Endothelial cell of umbilical vein (primary cell): ENCODE measurements at regions not wholly inside any gene's neighbourhood (a gene's known extent, or its start where the extent isn't known, plus 50 kb on each side); places are given as distances from the start of the nearest gene placed in this dataset.

Experiments
- BruUV-seq: library from RNA; stranded (reverse); fragments of 400-500 nt; replicated peaks from 2 replicates; lab custom pipeline; 2021; lab: Mats Ljungman, UMichigan
- CTCF ChIA-PET: fragments of 300-600, 350-600 bp; sonication (Branson Sonifier 250); formaldehyde crosslinking; loops from one replicate; lab custom pipeline; 2021; ENCODE audit warnings: antibody characterized with exemption, inconsistent platforms; lab: Charles Lee
- POLR2A ChIA-PET: fragments of 300-600, 350-600 bp; sonication (Branson Sonifier 250); formaldehyde crosslinking; loops from one replicate; lab custom pipeline; 2021; ENCODE audit warnings: antibody characterized with exemption, inconsistent platforms; lab: Charles Lee
- DNase-seq: peaks from one replicate; pipeline ENCODE4 v3.0.0-alpha.2; 2011; ENCODE audit warnings: low read depth, low spot score
- FAIRE-seq: peaks from 2 replicates; lab custom pipeline; 2011; peaks lifted over from hg19 to GRCh38; lab: Jason Lieb, UNC
- H2AFZ ChIP-seq: 2 replicates; pipeline ENCODE4 v1.6.0; 2012; ENCODE audit warnings: low read depth, low read length, control low read depth, inconsistent platforms
- H3K27ac ChIP-seq: 2 replicates; pipeline ENCODE4 v1.5.1; 2011; ENCODE audit warnings: low read depth, mild to moderate bottlenecking, control low read depth, low read length, moderate library complexity; ENCODE audit not compliant: insufficient read depth
- H3K27me3 ChIP-seq, 2 experiments: 2 replicates each; pipeline versions ENCODE4 v1.6.0 to v1.6.1; 2011; ENCODE audit warnings: low read length in 2 of 2, mixed read lengths in 1 of 2; ENCODE audit not compliant: control insufficient read depth in 2 of 2, insufficient read depth in 2 of 2
- H3K36me3 ChIP-seq, 2 experiments: 2 replicates in 1 of 2; 3 replicates in 1 of 2; pipeline ENCODE4 v1.5.1; 2011; ENCODE audit warnings: low read length in 2 of 2, mild to moderate bottlenecking in 1 of 2, moderate library complexity in 1 of 2; ENCODE audit not compliant: control insufficient read depth in 2 of 2, insufficient read depth in 2 of 2; ENCODE audit errors: extremely low read depth in 1 of 2
- H3K4me1 ChIP-seq: 3 replicates; pipeline ENCODE4 v1.5.1; 2011; ENCODE audit warnings: mild to moderate bottlenecking, low read length; ENCODE audit not compliant: control insufficient read depth, insufficient read depth; ENCODE audit errors: extremely low read depth
- H3K4me2 ChIP-seq: 2 replicates; pipeline ENCODE4 v1.6.1; 2011; ENCODE audit warnings: low read length, control low read depth, mixed read lengths; ENCODE audit not compliant: insufficient read depth
- H3K4me3 ChIP-seq, 3 experiments: fragments of 200-600 bp in 1 of 3; sonication (generic), shearing (Covaris generic) in 1 of 3; replicated peaks in 1 of 3; 2 replicates each; pipeline ENCODE4 v1.5.1; 2011 to 2016; ENCODE audit warnings: control low read depth in 3 of 3, low read length in 3 of 3, mild to moderate bottlenecking in 2 of 3, inconsistent platforms in 1 of 3, low read depth in 1 of 3, moderate library complexity in 1 of 3; ENCODE audit not compliant: insufficient read depth in 1 of 3
- H3K79me2 ChIP-seq: 2 replicates; pipeline ENCODE4 v1.6.0; 2012; ENCODE audit warnings: low read length, inconsistent platforms; ENCODE audit not compliant: control insufficient read depth, insufficient read depth
- H3K9ac ChIP-seq: replicated peaks from 2 replicates; pipeline ENCODE3; 2011; ENCODE audit warnings: low read length, control low read depth; ENCODE audit not compliant: insufficient read depth; ENCODE audit errors: extremely low read depth
- H3K9me1 ChIP-seq: replicated peaks from 3 replicates; pipeline ENCODE4 v1.6.0; 2011; ENCODE audit warnings: mild to moderate bottlenecking, low read length; ENCODE audit not compliant: control insufficient read depth, insufficient read depth; ENCODE audit errors: extremely low read depth
- H3K9me3 ChIP-seq: replicated peaks from 2 replicates; pipeline ENCODE4 v1.5.1; 2012; ENCODE audit warnings: low read length, inconsistent platforms; ENCODE audit not compliant: control insufficient read depth, insufficient read depth
- H4K20me1 ChIP-seq: replicated peaks from 2 replicates; pipeline ENCODE3; 2011; ENCODE audit warnings: mild to moderate bottlenecking, low read length; ENCODE audit not compliant: control insufficient read depth, insufficient read depth; ENCODE audit errors: extremely low read depth
- FOS ChIP-seq: IDR thresholded peaks from 2 replicates; pipeline ENCODE4 v1.6.1; 2011; ENCODE audit warnings: mild to moderate bottlenecking, low read length, moderate library complexity, borderline replicate concordance; ENCODE audit not compliant: insufficient read depth
- GATA2 ChIP-seq: IDR thresholded peaks from 2 replicates; pipeline ENCODE4 v1.7.0; 2011; ENCODE audit warnings: low read depth, mild to moderate bottlenecking, moderate library complexity, mixed read lengths, low read length; ENCODE audit not compliant: insufficient read length, insufficient read depth
- JUN ChIP-seq: IDR thresholded peaks from 2 replicates; pipeline ENCODE4 v1.6.1; 2011; ENCODE audit warnings: borderline replicate concordance, low read depth; ENCODE audit not compliant: insufficient read length, insufficient read depth
- POLR2A ChIP-seq: IDR thresholded peaks from 2 replicates; pipeline ENCODE4 v1.6.1; 2012; ENCODE audit warnings: low read depth, mild to moderate bottlenecking, control low read depth, low read length
- POLR2AphosphoS5 ChIP-seq: IDR thresholded peaks from 2 replicates; pipeline ENCODE4 v1.6.1; 2012; ENCODE audit warnings: low read depth, mild to moderate bottlenecking, control low read depth, low read length, moderate library complexity; ENCODE audit not compliant: insufficient read depth
- dilution Hi-C: fragments of 300-500 bp; cut with MboI; formaldehyde crosslinking; loops from one replicate; pipeline ENCODE4 v1.15.0; 2019; ENCODE audit warnings: low sequenced_read_pairs; ENCODE audit not compliant: extremely low pct_ligation_motif_present
- intact Hi-C: fragments of 100-400 bp; cut with micrococcal nuclease; formaldehyde crosslinking; loops from one replicate; pipeline ENCODE4 v1.10.0; 2022
- TF ChIP-seq, protein P1 (sequence below), 2 donors: IDR thresholded peaks; 1 replicate in 1 of 2; 2 replicates in 1 of 2; pipeline ENCODE4 v1.5.1; 2011; ENCODE audit warnings: low read length in 2 of 2, mild to moderate bottlenecking in 2 of 2, moderate library complexity in 2 of 2, control low read depth in 1 of 2, inconsistent platforms in 1 of 2, low read depth in 1 of 2; ENCODE audit not compliant: insufficient read depth in 1 of 2; ENCODE audit errors: extremely low read depth in 1 of 2
- TF ChIP-seq, protein P2 (sequence below): IDR thresholded peaks from 2 replicates; pipeline ENCODE4 v1.6.1; 2011; ENCODE audit not compliant: insufficient read depth, insufficient read length

DNA sequence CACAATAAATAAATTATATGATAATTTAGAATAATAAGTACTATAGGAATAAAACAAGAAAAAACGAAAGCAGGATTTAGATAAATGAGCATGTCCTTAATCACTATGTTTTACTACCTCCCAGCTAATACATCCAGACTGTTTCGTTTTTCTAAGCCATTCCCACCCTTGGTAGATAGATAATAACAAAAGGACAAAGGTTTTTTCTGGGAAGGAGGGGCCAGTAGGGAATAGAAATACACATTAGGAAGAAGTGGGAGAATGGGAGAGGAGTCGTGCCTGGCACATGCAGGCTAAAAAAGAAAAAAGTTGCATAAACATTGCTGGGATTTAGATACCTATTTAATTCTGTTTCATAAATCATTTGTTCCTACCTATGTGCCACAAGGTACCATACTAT lies 97.1 kb downstream of the MTX3 start:
- TF ChIP-seq, protein P1, sequence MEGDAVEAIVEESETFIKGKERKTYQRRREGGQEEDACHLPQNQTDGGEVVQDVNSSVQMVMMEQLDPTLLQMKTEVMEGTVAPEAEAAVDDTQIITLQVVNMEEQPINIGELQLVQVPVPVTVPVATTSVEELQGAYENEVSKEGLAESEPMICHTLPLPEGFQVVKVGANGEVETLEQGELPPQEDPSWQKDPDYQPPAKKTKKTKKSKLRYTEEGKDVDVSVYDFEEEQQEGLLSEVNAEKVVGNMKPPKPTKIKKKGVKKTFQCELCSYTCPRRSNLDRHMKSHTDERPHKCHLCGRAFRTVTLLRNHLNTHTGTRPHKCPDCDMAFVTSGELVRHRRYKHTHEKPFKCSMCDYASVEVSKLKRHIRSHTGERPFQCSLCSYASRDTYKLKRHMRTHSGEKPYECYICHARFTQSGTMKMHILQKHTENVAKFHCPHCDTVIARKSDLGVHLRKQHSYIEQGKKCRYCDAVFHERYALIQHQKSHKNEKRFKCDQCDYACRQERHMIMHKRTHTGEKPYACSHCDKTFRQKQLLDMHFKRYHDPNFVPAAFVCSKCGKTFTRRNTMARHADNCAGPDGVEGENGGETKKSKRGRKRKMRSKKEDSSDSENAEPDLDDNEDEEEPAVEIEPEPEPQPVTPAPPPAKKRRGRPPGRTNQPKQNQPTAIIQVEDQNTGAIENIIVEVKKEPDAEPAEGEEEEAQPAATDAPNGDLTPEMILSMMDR (IDR thresholded peaks at IDR 0.05; ENCODE audit: extremely low read depth in 1 of 2, insufficient read depth in 1 of 2, low read depth in 1 of 2, low read length in 2 of 2) = no peak
- no peak for TF ChIP-seq POLR2A
- TF ChIP-seq POLR2AphosphoS5 = no peak
- BruUV-seq = no TSS peak
- Histone ChIP-seq H3K9me1 (no peaks in the 10 kb centered on the region), H3K4me1 (no peaks in the 10 kb centered on the region), H3K9me3 (no peaks in the 10 kb centered on the region), H4K20me1 (no peaks in the 10 kb centered on the region), H3K4me2 (no peak overlapping the region), H2AFZ (no peak overlapping the region), H3K9ac (no peak overlapping the region), H3K27me3 (no peaks in the 10 kb centered on the region), H3K4me3 (no peak overlapping the region), H3K79me2 (no peaks in the 10 kb centered on the region), H3K27ac (no peak overlapping the region), H3K36me3 (no peaks in the 10 kb centered on the region)
- ChIA-PET CTCF (no interaction called here), POLR2A (no interaction called here)
- DNase-seq = no peak
- FAIRE-seq = no peak
- intact Hi-C loops = no loop called here
- dilution Hi-C loops = no loop called here

DNA sequence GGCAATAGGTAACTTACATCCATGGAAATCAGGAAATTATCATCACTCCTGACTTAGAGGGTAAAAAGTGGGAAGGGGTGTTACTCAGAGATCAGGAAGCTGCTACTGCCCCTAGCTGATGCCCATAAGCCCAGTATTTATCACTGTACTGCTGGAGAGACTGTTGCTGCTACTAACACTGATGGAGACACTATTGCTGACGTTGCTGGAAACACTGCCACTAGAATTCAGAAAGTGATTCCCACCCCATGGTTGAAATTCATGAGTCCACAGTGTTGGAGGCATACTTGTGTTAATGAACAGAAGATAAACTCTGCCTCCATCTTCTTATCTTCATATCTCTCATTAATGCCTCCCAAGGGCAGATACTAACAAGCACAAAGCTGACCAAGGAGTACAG lies 97.6 kb downstream of the MTX3 start:
- POLR2A ChIA-PET = no interaction called here
- TF ChIP-seq FOS = no peak
- TF ChIP-seq JUN = no peak
- TF ChIP-seq, protein P2, sequence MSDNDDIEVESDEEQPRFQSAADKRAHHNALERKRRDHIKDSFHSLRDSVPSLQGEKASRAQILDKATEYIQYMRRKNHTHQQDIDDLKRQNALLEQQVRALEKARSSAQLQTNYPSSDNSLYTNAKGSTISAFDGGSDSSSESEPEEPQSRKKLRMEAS = no peak
- no peak for TF ChIP-seq GATA2
- TF ChIP-seq POLR2A = no peak
- dilution Hi-C loops = no loop called here

More for the DNA sequence above, 97.6 kb downstream of the MTX3 start:
- DNase-seq (no peak), FAIRE-seq (no peak)
- Histone ChIP-seq H3K9me1 (no peaks in the 10 kb centered on the region), H3K36me3 (no peaks in the 10 kb centered on the region), H3K4me1 (no peaks in the 10 kb centered on the region), H3K9me3 (no peaks in the 10 kb centered on the region), H3K27ac (no peak overlapping the region), H2AFZ (no peak overlapping the region), H3K4me2 (no peak overlapping the region), H3K27me3 (no peaks in the 10 kb centered on the region), H3K79me2 (no peaks in the 10 kb centered on the region), H4K20me1 (no peaks in the 10 kb centered on the region), H3K4me3 (no peak overlapping the region), H3K9ac (no peak overlapping the region)
- no TSS peak for BruUV-seq
- intact Hi-C loops = no loop called here
- CTCF ChIA-PET = no interaction called here
